Smooth muscle cell (in vitro differentiated cells): ENCODE measurements at regions not wholly inside any gene's neighbourhood (a gene's known extent, or its start where the extent isn't known, plus 50 kb on each side); places are given as distances from the start of the nearest gene placed in this dataset.

Experiments used
- DNase-seq: peaks from one replicate; lab custom pipeline; 2025; ENCODE audit not compliant: unreplicated experiment; lab: John Stamatoyannopoulos, UW
- H2AFZ ChIP-seq: fragments of 200-600 bp; sonication (generic); 2 replicates; pipeline ENCODE4 v1.6.0; 2016; ENCODE audit warnings: antibody characterized with exemption, low read depth, mild to moderate bottlenecking
- H3F3A ChIP-seq: fragments of 200-600 bp; sonication (generic); 2 replicates; pipeline ENCODE4 v1.6.0; 2017; ENCODE audit warnings: antibody characterized with exemption, low read depth
- H3K27ac ChIP-seq: fragments of 200-600 bp; sonication (generic); 2 replicates; pipeline ENCODE4 v1.5.1; 2016; ENCODE audit warnings: low read depth, mild to moderate bottlenecking
- H3K27me3 ChIP-seq: fragments of 200-600 bp; sonication (generic); 2 replicates; pipeline ENCODE4 v1.6.1; 2016; ENCODE audit warnings: low read depth, mild to moderate bottlenecking
- H3K36me3 ChIP-seq: fragments of 200-600 bp; sonication (generic); 2 replicates; pipeline ENCODE4 v1.5.1; 2016; ENCODE audit warnings: low read depth
- H3K4me1 ChIP-seq: fragments of 200-600 bp; sonication (generic); 2 replicates; pipeline ENCODE4 v1.5.1; 2016; ENCODE audit warnings: low read depth
- H3K4me2 ChIP-seq: fragments of 200-600 bp; sonication (generic); 2 replicates; pipeline ENCODE4 v1.6.0; 2016; ENCODE audit warnings: mild to moderate bottlenecking
- H3K4me3 ChIP-seq: fragments of 200-600 bp; sonication (generic); 2 replicates; pipeline ENCODE4 v1.5.1; 2016; ENCODE audit warnings: mild to moderate bottlenecking
- H3K79me2 ChIP-seq: fragments of 200-600 bp; sonication (generic); 2 replicates; pipeline ENCODE4 v1.6.0; 2016; ENCODE audit warnings: low read depth, mild to moderate bottlenecking
- H3K9ac ChIP-seq: fragments of 200-600 bp; sonication (generic); 2 replicates; pipeline ENCODE4 v1.6.0; 2016; ENCODE audit warnings: low read depth
- H3K9me3 ChIP-seq: fragments of 200-600 bp; sonication (generic); replicated peaks from 2 replicates; pipeline ENCODE4 v1.5.1; 2016; ENCODE audit warnings: low read depth
- H4K20me1 ChIP-seq: fragments of 200-600 bp; sonication (generic); 2 replicates; pipeline ENCODE4 v1.6.0; 2016; ENCODE audit warnings: low read depth
- WGBS: methylation state at CpG from one replicate; pipeline ENCODE4 v1.1.7; 2016; ENCODE audit warnings: low lambda C conversion rate; 5-methylcytosine and 5-hydroxymethylcytosine counted together
- TF ChIP-seq, protein P1 (sequence below): fragments of 200-600 bp; sonication (generic); IDR thresholded peaks from 2 replicates; pipeline ENCODE4 v1.5.1; 2017; ENCODE audit warnings: borderline replicate concordance, mild to moderate bottlenecking, antibody characterized with exemption; ENCODE audit not compliant: insufficient read depth, poor library complexity, severe bottlenecking

DNA sequence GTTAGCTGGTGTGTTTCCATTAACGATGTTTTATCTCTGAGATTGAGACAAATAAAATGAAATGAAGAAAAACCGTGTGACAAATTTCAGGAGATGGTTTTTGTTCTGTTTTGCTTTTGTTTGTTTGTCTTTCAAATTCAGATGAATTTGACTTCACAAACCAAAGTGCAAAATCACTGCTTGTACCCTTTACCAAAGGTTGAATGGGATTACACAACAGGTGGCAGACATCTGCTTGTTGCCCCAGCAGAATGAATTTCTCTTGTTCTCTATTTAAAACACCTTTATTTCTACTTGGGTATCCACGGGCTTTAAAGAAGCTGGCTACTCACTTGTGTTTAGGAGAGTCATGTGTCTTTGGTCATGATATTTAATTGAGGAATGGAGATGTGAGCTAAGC is 239.7 kb upstream of the CLNK start:
- Histone ChIP-seq H3K4me3 (no peak overlapping the region), H2AFZ (no peak overlapping the region), H3K27me3 (no peaks in the 10 kb centered on the region), H3K9me3 (no peaks in the 10 kb centered on the region), H3K36me3 (no peaks in the 10 kb centered on the region), H3F3A (no peaks in the 10 kb centered on the region), H4K20me1 (no peaks in the 10 kb centered on the region), H3K79me2 (no peaks in the 10 kb centered on the region), H3K4me2 (no peak overlapping the region), H3K9ac (no peak overlapping the region), H3K27ac (no peak overlapping the region), H3K4me1 (peaks cover 17% of the 10 kb centered on the region)
- 90% methylated on average over 3 of the region's 3 CpGs for WGBS
- no peak for DNase-seq
- TF ChIP-seq, protein P1, sequence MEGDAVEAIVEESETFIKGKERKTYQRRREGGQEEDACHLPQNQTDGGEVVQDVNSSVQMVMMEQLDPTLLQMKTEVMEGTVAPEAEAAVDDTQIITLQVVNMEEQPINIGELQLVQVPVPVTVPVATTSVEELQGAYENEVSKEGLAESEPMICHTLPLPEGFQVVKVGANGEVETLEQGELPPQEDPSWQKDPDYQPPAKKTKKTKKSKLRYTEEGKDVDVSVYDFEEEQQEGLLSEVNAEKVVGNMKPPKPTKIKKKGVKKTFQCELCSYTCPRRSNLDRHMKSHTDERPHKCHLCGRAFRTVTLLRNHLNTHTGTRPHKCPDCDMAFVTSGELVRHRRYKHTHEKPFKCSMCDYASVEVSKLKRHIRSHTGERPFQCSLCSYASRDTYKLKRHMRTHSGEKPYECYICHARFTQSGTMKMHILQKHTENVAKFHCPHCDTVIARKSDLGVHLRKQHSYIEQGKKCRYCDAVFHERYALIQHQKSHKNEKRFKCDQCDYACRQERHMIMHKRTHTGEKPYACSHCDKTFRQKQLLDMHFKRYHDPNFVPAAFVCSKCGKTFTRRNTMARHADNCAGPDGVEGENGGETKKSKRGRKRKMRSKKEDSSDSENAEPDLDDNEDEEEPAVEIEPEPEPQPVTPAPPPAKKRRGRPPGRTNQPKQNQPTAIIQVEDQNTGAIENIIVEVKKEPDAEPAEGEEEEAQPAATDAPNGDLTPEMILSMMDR: no peak

DNA sequence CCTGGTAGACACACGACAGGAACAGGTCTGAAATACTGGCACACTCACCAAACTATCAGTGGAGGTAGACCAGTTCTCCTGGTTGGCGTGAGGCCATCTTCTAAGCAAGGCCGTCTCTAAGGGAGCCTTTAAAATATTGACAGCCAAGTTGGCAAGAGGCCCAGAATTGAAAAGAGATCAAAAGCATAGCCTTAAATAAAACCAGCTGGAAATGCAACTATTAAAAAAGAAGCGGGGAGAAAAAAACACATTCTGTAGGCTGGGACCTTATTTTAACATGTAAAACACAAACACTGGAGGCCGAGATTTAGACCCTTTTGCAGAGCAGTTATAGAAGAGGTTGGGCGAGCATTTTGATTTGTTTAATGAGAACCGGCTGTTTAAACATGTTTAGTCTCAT is 233.0 kb upstream of the CLNK start:
- H3K4me2 ChIP-seq: no peak overlapping the region
- no peaks in the 10 kb centered on the region for H3K9me3 ChIP-seq
- no peaks in the 10 kb centered on the region for H3K4me1 ChIP-seq
- H3K27me3 ChIP-seq: no peaks in the 10 kb centered on the region
- no peak for DNase-seq
- TF ChIP-seq, protein P1: no peak
- no peaks in the 10 kb centered on the region for H3K36me3 ChIP-seq
- no peak overlapping the region for H2AFZ ChIP-seq
- no peaks in the 10 kb centered on the region for H3K79me2 ChIP-seq
- WGBS: 57% methylated on average over 7 of the region's 7 CpGs
- no peaks in the 10 kb centered on the region for H4K20me1 ChIP-seq
- no peak overlapping the region for H3K9ac ChIP-seq
- H3K4me3 ChIP-seq: no peak overlapping the region
- H3F3A ChIP-seq: no peaks in the 10 kb centered on the region
- H3K27ac ChIP-seq: no peak overlapping the region

DNA sequence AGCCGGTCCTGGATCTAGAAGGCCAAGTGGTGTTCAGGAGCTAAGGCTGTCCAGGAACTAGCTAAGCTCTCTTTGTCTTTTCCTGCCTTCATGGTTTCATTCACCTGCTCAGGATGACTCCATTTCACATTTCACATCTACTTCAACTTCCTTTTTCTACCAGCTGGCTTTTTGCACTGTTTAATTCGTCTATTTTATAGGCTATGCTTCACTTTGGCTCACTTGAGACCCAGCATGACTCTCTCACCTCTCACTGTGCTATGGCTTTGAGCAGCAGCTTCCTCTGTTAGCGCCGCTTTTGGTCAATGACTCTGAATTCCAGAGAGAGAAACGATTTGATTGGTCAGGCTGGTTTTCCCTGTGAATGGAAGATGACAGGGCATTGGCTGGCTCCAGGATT is 213.5 kb upstream of the CLNK start:
- Histone ChIP-seq H3K9ac (no peak overlapping the region), H3K27ac (no peak overlapping the region), H4K20me1 (no peaks in the 10 kb centered on the region), H3K36me3 (no peaks in the 10 kb centered on the region), H3F3A (no peaks in the 10 kb centered on the region), H2AFZ (no peak overlapping the region), H3K27me3 (no peaks in the 10 kb centered on the region), H3K4me3 (no peak overlapping the region), H3K4me1 (no peaks in the 10 kb centered on the region), H3K9me3 (no peaks in the 10 kb centered on the region), H3K4me2 (no peak overlapping the region), H3K79me2 (no peaks in the 10 kb centered on the region)
- WGBS: 93% methylated on average over 5 of the region's 5 CpGs
- TF ChIP-seq, protein P1: no peak
- no peak for DNase-seq

DNA sequence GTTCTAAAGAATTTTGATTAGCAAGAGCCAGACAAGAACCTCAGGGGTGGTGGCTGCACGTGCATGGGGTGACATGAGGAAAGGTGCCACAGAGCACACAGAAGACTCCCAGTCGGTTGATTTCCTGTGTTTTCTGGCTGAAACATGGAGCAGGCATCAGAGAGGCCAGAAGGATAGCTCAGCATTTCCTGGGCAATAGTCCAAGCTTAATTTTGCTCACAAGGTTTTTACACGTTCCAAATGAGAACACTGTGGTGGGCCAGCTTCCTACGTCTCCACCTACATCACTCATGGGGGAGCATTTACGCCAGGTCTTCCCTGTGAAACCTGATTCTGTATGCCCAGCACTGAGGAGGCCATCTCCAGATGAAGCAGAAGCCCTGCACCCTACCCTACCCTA is 212.5 kb upstream of the CLNK start:
- Histone ChIP-seq H2AFZ (no peak overlapping the region), H3K4me1 (no peaks in the 10 kb centered on the region), H3K4me2 (no peak overlapping the region), H4K20me1 (no peaks in the 10 kb centered on the region), H3K27me3 (no peaks in the 10 kb centered on the region), H3K36me3 (no peaks in the 10 kb centered on the region), H3K4me3 (no peak overlapping the region), H3F3A (no peaks in the 10 kb centered on the region), H3K27ac (no peak overlapping the region), H3K9ac (no peak overlapping the region), H3K79me2 (no peaks in the 10 kb centered on the region), H3K9me3 (no peaks in the 10 kb centered on the region)
- WGBS: 96% methylated on average over 5 of the region's 5 CpGs
- no peak for DNase-seq
- TF ChIP-seq, protein P1: no peak
